ENCODE measurements at regions not wholly inside any gene's neighbourhood (a gene's known extent, or its start where the extent isn't known, plus 50 kb on each side); places are given as distances from the start of the nearest gene placed in this dataset.

DNA sequence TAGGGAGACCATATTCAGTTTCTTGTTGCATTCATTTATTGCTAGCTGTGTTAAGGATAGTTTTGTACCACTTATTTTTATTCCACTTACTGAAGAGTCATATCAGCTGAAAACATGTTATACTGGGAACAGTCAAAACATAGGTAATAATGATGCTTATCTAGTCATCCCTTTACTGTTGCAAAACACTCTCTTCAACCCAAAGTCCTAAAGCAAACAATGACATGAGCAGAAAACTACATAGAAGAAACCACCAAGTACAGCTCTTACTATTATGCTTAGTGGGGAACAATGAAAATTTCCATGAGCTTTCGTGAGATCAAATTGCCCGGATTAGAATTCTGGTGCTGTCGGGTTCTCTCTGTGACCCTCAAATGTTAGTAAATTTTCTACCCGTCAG is 681.4 kb downstream of the NR2F1-AS1 start:
- TF ChIP-seq POLR2A (IDR thresholded peaks at IDR 0.05; ENCODE audit: low read length) (no peak), GATA1 (IDR thresholded peaks at IDR 0.05; ENCODE audit: low read depth, low read length) (no peak)
